Duodenal mucosa (tissue), 2 donors: ENCODE measurements at regions not wholly inside any gene's neighbourhood (a gene's known extent, or its start where the extent isn't known, plus 50 kb on each side); places are given as distances from the start of the nearest gene placed in this dataset.

Experiments used
- H3K27ac ChIP-seq: one replicate; pipeline ENCODE4 v1.7.0; 2013; ENCODE audit warnings: low read depth, low read length
- H3K27me3 ChIP-seq, 2 donors: one replicate each; pipeline ENCODE4 v1.7.0; 2013; ENCODE audit warnings: low read length in 2 of 2, control low read depth in 1 of 2; ENCODE audit not compliant: insufficient read depth in 2 of 2, control insufficient read depth in 1 of 2
- H3K36me3 ChIP-seq, 2 donors: one replicate each; pipeline ENCODE4 v1.7.0; 2013; ENCODE audit warnings: low read length in 2 of 2, control low read depth in 1 of 2; ENCODE audit not compliant: insufficient read depth in 2 of 2, control insufficient read depth in 1 of 2
- H3K4me1 ChIP-seq, 2 donors: one replicate each; pipeline ENCODE4 v1.7.0; 2013; ENCODE audit warnings: low read length in 2 of 2, control low read depth in 1 of 2; ENCODE audit not compliant: insufficient read depth in 2 of 2, control insufficient read depth in 1 of 2
- H3K4me3 ChIP-seq, 2 donors: one replicate each; pipeline ENCODE4 v1.7.0; 2013; ENCODE audit warnings: low read length in 2 of 2, low read depth in 1 of 2
- H3K9ac ChIP-seq, 2 donors: one replicate each; pipeline ENCODE4 v1.7.0; 2013; ENCODE audit warnings: low read length in 2 of 2, low read depth in 1 of 2
- H3K9me3 ChIP-seq, 2 donors: one replicate each; pipeline ENCODE4 v1.7.0; 2013; ENCODE audit warnings: low read length in 2 of 2, control low read depth in 1 of 2; ENCODE audit not compliant: control insufficient read depth in 1 of 2

DNA sequence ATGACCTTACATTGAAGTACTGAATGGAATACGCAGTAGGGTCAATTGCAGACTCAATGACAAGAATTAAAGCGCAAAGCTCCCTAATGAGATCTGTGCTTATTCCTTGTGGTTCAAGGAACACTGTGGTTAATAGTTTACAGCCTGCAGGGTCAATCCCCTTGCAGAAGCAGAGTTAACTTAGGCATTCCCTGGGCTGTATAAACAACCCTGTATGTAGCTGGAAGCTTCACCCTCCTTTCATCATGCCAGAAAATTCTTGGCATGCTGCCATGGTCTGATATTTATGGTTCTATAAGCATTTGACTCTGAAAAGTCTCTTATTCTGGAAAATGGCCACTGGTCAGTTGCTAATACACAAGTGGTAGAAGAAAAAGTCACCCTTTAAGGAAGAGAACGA, 227.7 kb downstream of the NOVA1 start:
- Histone ChIP-seq H3K4me1 (no peaks in the 10 kb centered on the region), H3K27ac (no peak overlapping the region), H3K4me3 (no peak overlapping the region), H3K9me3 (no peaks in the 10 kb centered on the region), H3K9ac (no peak overlapping the region), H3K27me3 (no peaks in the 10 kb centered on the region), H3K36me3 (no peaks in the 10 kb centered on the region)

DNA sequence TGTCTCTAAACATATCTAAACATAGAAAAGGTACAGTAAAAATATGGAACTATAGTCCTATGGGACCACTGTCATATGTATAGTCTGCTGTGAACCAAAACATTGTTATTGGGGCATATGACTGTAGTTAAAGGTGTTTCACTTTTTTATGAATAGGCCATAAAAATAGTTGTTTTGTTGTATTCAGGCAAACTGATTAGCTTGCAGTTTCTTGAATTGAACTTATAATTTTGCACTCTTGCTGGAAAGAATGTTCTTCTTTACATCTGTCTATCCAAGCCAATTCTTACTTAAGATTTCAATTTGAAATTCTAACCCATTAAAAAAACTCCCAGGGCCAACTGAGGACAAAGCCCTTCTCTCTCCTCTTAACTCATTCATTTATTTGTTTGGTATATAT, 234.1 kb downstream of the NOVA1 start:
- Histone ChIP-seq H3K27me3 (no peaks in the 10 kb centered on the region), H3K9ac (no peak overlapping the region), H3K4me3 (no peak overlapping the region), H3K27ac (no peak overlapping the region), H3K36me3 (no peaks in the 10 kb centered on the region), H3K4me1 (no peaks in the 10 kb centered on the region), H3K9me3 (no peaks in the 10 kb centered on the region)

GRCh38 chr14:26344596-26344995, 253.2 kb downstream of the NOVA1 start:
- Histone ChIP-seq H3K27me3 (no peaks in the 10 kb centered on the region), H3K4me3 (no peak overlapping the region), H3K9ac (no peak overlapping the region)

GRCh38 chr14:26339381-26339780, 258.5 kb downstream of the NOVA1 start:
- no peaks in the 10 kb centered on the region for H3K9me3 ChIP-seq
- no peaks in the 10 kb centered on the region for H3K4me1 ChIP-seq
- no peak overlapping the region for H3K27ac ChIP-seq
- no peaks in the 10 kb centered on the region for H3K36me3 ChIP-seq
- H3K27me3 ChIP-seq, result no peaks in the 10 kb centered on the region
- no peak overlapping the region for H3K9ac ChIP-seq
- H3K4me3 ChIP-seq, result no peak overlapping the region

More at GRCh38 chr14:26344596-26344995, 253.2 kb downstream of the NOVA1 start:
- H3K27ac ChIP-seq, result no peak overlapping the region
- no peaks in the 10 kb centered on the region for H3K4me1 ChIP-seq
- H3K9me3 ChIP-seq, result no peaks in the 10 kb centered on the region
- no peaks in the 10 kb centered on the region for H3K36me3 ChIP-seq

DNA sequence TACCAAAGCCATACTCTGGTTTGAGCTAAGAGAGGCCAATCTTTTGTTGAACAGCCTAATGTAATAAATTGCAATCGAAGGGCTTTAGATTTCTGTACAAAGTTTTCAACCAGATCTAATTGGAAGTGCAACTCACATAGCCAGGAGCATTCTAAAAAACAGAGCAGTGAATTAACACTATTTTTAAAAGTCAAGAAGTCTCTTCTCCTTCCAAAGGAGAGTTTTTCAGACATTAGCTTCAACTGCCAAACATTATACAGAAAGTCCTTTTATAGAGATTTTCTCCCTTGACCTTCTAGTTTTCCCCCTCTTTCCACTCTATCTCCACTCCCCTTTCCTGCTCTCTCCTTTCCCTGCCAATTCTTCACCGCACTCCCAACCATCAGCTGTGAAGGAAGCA, 259.6 kb downstream of the NOVA1 start:
- Histone ChIP-seq H3K27me3 (no peaks in the 10 kb centered on the region), H3K4me3 (no peak overlapping the region), H3K4me1 (no peaks in the 10 kb centered on the region), H3K9ac (no peak overlapping the region), H3K36me3 (no peaks in the 10 kb centered on the region), H3K27ac (no peak overlapping the region), H3K9me3 (no peaks in the 10 kb centered on the region)

- Histone ChIP-seq H3K9ac (no peak overlapping the region), H3K36me3 (no peaks in the 10 kb centered on the region), H3K4me3 (no peak overlapping the region), H3K27ac (no peak overlapping the region), H3K27me3 (no peaks in the 10 kb centered on the region), H3K9me3 (no peaks in the 10 kb centered on the region), H3K4me1 (no peaks in the 10 kb centered on the region)
Measured at GRCh38 chr14:26334288-26334687, 263.5 kb downstream of the NOVA1 start.

DNA sequence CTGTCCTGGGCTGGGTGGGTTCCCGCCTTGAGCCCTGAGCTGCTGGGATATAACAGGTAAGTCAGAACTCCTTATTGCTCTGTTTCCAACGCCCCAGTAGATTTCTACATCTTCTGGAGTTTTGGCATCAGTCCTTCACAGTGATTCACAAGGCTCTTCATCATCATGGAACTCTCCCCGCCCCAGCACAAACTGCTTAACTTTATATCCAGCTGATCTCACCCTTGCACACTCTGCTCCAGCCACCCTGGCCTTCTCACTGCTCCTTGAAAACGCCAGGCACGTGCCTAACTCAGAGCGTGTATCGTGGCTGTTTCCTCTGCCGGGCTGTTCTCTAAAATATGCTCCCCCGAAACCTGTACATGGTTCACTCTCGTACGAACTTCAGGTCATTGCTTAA, 264.9 kb downstream of the NOVA1 start:
- Histone ChIP-seq H3K4me1 (no peaks in the 10 kb centered on the region), H3K27ac (no peak overlapping the region), H3K27me3 (no peaks in the 10 kb centered on the region), H3K36me3 (no peaks in the 10 kb centered on the region), H3K9ac (no peak overlapping the region), H3K4me3 (no peak overlapping the region), H3K9me3 (no peaks in the 10 kb centered on the region)

GRCh38 chr14:26330982-26331381, 266.9 kb downstream of the NOVA1 start:
- H3K9ac ChIP-seq, result no peak overlapping the region
- no peak overlapping the region for H3K27ac ChIP-seq
- H3K4me1 ChIP-seq, result no peaks in the 10 kb centered on the region
- H3K36me3 ChIP-seq, result no peaks in the 10 kb centered on the region
- H3K9me3 ChIP-seq, result no peaks in the 10 kb centered on the region
- H3K27me3 ChIP-seq, result no peaks in the 10 kb centered on the region
- H3K4me3 ChIP-seq, result no peak overlapping the region

DNA sequence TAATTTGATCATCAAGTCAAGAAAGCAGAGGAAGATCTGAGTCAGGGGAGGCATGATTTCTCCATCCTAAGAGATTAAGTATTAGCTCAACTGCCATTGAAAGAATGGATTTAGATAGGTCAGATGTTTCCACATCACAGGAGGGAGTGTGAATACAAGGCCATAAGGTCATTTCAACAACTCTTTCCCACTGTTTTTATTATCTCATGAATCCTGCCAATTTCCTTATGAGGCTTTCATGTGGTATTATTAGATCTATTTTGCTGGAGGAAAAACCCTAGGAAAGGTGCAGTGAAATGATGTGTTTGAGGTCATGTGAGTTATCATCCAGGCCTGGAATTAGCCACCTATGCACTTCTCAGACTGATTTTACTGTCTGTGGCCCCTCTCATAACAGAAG, 269.0 kb downstream of the NOVA1 start:
- no peaks in the 10 kb centered on the region for H3K4me1 ChIP-seq
- no peak overlapping the region for H3K9ac ChIP-seq
- no peaks in the 10 kb centered on the region for H3K9me3 ChIP-seq
- no peak overlapping the region for H3K27ac ChIP-seq
- H3K27me3 ChIP-seq, result no peaks in the 10 kb centered on the region
- H3K4me3 ChIP-seq, result no peak overlapping the region
- no peaks in the 10 kb centered on the region for H3K36me3 ChIP-seq

DNA sequence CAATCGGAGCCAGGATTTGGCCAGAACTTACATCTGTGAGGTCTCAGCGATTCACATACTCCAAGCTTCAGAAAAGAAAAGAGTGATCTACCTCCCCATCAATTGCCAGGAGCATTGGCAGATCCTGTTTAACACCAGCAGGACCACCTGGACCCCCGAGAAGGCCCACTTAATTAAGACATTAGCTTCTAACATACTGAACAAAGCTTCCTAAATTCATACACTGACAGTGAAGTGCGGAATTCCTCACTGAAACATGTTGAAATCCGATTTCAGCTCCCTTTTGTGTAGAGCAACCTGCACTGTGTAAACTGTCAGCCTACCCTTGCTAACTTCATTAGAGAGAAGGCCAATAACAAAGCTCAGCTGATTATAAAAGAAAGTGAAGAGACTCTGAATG, 274.0 kb downstream of the NOVA1 start:
- Histone ChIP-seq H3K4me1 (no peaks in the 10 kb centered on the region), H3K4me3 (no peak overlapping the region), H3K36me3 (no peaks in the 10 kb centered on the region), H3K9ac (no peak overlapping the region), H3K9me3 (no peaks in the 10 kb centered on the region), H3K27ac (no peak overlapping the region), H3K27me3 (no peaks in the 10 kb centered on the region)

- Histone ChIP-seq H3K27me3 (no peaks in the 10 kb centered on the region), H3K36me3 (no peaks in the 10 kb centered on the region), H3K9me3 (no peaks in the 10 kb centered on the region), H3K4me3 (no peak overlapping the region), H3K9ac (no peak overlapping the region), H3K4me1 (no peaks in the 10 kb centered on the region), H3K27ac (no peak overlapping the region)
Measured at GRCh38 chr14:26320886-26321285, 276.9 kb downstream of the NOVA1 start.
